Epithelial cell of proximal tubule (primary cell): ENCODE measurements at regions not wholly inside any gene's neighbourhood (a gene's known extent, or its start where the extent isn't known, plus 50 kb on each side); places are given as distances from the start of the nearest gene placed in this dataset.

ENCODE experiments used
- DNase-seq: peaks from one replicate; pipeline ENCODE4 v3.0.0-alpha.2; 2011; ENCODE audit warnings: low read depth
- H3K4me3 ChIP-seq: 2 replicates; pipeline ENCODE4 v1.5.1; 2011; ENCODE audit warnings: low read depth, mild to moderate bottlenecking, low read length
- TF ChIP-seq, protein P1 (sequence below): conservative IDR thresholded peaks from 2 replicates; pipeline ENCODE4 v1.5.1; 2012; ENCODE audit warnings: low read depth, mild to moderate bottlenecking, low read length

DNA sequence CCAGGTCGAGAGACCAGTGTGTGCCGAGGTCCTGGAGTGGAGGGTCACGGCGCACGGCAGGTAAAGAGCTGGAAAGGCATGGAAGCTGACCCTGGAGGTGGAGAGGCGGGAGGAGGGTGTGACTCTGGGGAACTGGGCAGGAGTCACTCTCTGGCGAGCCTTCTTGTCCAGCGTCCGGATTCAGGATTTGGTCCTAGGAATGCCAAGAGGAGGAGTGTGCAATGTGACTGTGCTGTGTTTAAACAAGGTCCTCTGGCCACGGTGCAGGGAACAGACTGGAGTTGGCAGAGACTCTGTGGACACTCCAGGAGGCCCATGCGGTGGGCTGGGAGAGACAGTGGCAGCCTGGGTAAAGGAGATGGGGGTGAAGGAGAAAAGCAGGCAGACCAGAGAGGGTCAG lies 64.2 kb upstream of the CASZ1 start:
- no peak overlapping the region for H3K4me3 ChIP-seq
- TF ChIP-seq, protein P1, sequence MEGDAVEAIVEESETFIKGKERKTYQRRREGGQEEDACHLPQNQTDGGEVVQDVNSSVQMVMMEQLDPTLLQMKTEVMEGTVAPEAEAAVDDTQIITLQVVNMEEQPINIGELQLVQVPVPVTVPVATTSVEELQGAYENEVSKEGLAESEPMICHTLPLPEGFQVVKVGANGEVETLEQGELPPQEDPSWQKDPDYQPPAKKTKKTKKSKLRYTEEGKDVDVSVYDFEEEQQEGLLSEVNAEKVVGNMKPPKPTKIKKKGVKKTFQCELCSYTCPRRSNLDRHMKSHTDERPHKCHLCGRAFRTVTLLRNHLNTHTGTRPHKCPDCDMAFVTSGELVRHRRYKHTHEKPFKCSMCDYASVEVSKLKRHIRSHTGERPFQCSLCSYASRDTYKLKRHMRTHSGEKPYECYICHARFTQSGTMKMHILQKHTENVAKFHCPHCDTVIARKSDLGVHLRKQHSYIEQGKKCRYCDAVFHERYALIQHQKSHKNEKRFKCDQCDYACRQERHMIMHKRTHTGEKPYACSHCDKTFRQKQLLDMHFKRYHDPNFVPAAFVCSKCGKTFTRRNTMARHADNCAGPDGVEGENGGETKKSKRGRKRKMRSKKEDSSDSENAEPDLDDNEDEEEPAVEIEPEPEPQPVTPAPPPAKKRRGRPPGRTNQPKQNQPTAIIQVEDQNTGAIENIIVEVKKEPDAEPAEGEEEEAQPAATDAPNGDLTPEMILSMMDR = no peak
- no peak for DNase-seq

DNA sequence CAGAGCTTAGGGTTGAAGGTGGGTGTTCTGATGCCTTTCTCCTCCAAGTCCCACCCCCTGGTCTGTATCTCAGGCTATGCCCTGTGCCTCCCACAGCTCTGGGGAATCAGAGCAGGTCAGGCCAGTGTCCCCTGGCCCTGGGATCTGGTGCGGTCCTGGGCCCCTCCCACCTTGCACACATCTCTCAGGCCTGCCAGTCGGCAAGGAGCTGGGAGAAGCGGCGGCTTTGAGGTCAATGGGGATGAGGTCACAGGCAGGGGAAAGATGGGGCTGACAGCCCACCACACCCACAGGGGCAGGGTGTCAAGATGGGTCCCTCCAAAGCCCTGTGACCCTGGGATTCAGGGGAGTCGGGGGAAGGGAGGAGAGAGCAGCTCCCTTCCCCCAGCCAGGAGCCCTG lies 65.4 kb upstream of the CASZ1 start:
- no peak overlapping the region for H3K4me3 ChIP-seq
- DNase-seq = no peak
- TF ChIP-seq, protein P1 = no peak

- no peak overlapping the region for H3K4me3 ChIP-seq
- TF ChIP-seq, protein P1 = no peak
- no peak for DNase-seq
Measured at GRCh38 chr1:10862743-10863335, 66.4 kb upstream of the CASZ1 start.

DNA sequence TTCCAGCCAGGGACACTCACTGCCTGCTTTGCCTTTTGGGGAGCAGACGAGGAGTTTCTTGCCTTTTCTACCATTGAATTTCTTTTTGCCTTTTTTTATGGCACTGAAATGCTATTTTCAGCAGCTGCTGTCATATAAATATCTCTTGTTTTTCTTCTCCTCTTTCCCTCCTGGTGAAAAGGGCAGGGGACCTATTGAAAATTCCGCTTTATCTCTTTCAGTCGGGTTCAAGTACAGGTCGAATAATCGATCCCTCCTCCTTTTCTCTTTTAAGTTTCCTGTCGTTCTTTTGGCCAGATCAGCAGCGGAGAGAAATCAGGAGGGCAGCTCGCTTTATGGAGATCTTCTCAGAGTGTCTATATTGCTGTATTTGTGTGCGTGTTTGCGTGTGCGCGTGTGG lies 67.4 kb upstream of the CASZ1 start:
- no peak for DNase-seq
- TF ChIP-seq, protein P1 = no peak
- H3K4me3 ChIP-seq = no peak overlapping the region

DNA sequence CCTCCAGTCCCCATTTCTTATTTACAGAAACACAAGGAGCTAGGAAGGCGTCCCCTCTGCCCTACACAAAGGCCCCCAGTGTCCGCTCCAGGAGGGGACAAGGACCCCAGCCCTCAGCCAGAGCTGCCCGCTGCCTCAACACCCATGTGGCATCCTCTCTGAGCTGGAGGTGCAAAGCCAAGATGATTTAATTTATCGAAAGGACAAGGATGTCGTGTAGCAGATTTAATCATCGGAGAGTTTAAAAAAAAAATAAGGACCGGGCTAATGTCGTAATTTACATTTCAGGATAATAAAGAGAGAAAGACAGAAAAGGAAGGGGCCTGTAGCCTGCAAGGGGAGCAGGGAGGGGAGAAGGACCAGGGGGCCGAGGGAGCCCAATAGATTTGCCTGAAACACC lies 68.3 kb upstream of the CASZ1 start:
- TF ChIP-seq, protein P1 = no peak
- no peak for DNase-seq
- no peak overlapping the region for H3K4me3 ChIP-seq

- TF ChIP-seq, protein P1 = no peak
- H3K4me3 ChIP-seq = no peak overlapping the region
- no peak for DNase-seq
Measured at GRCh38 chr1:10865518-10866320, 69.3 kb upstream of the CASZ1 start.
